ENCODE measurements at regions not wholly inside any gene's neighbourhood (a gene's known extent, or its start where the extent isn't known, plus 50 kb on each side); places are given as distances from the start of the nearest gene placed in this dataset.
A peak's percentile ranks its signal among the peaks of the same experiment; 100 is the strongest.

DNA sequence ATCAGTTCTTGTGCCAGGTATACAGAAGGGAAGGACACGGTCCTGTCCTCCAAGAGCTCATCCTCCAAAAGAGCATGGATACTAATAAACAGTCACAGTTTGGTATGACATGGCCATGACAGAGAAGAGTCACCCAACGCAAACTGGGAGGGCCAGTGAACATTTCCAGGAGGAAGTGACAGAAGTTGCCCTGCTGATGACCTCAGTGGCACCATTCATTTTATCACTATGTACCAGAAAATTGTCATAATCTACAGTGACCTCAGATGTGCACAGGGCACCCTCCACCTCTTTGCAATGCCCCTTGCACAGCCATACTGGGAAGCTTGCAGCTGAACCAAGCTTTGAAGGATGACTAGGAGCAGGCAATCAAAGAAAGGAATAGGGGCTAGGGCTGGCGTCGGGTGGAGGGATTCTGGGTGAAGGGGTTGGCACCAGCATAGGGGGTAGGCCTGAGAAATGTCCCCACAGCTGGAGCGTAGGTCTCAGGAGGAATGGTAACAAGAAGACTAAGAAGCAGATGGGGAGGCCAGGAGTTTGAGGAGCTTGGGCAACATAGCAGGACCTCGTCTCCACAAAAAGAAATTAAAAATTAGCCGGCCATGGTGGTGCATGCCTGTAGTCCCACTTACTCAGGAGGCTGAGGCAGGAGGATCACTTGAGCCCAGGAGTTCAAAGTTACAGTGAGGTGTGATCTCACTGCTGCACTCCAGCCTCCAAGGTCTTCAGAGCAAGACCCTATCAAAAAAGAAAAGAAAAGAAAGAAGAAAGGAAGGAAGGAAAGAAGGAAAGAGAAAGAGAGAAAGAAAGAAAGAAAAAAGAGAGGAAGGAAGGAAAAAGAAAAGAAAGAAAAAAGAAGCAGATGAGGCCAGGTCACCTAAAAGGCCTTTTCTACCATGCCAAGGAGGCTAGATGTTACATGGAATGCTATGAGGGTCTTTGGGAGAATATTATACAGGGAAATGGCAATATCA is 65.3 kb upstream of the SNX9 start (continued):
- TF ChIP-seq, protein P1, sequence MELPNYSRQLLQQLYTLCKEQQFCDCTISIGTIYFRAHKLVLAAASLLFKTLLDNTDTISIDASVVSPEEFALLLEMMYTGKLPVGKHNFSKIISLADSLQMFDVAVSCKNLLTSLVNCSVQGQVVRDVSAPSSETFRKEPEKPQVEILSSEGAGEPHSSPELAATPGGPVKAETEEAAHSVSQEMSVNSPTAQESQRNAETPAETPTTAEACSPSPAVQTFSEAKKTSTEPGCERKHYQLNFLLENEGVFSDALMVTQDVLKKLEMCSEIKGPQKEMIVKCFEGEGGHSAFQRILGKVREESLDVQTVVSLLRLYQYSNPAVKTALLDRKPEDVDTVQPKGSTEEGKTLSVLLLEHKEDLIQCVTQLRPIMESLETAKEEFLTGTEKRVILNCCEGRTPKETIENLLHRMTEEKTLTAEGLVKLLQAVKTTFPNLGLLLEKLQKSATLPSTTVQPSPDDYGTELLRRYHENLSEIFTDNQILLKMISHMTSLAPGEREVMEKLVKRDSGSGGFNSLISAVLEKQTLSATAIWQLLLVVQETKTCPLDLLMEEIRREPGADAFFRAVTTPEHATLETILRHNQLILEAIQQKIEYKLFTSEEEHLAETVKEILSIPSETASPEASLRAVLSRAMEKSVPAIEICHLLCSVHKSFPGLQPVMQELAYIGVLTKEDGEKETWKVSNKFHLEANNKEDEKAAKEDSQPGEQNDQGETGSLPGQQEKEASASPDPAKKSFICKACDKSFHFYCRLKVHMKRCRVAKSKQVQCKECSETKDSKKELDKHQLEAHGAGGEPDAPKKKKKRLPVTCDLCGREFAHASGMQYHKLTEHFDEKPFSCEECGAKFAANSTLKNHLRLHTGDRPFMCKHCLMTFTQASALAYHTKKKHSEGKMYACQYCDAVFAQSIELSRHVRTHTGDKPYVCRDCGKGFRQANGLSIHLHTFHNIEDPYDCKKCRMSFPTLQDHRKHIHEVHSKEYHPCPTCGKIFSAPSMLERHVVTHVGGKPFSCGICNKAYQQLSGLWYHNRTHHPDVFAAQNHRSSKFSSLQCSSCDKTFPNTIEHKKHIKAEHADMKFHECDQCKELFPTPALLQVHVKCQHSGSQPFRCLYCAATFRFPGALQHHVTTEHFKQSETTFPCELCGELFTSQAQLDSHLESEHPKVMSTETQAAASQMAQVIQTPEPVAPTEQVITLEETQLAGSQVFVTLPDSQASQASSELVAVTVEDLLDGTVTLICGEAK (IDR thresholded peaks at IDR 0.05): 0 out of 2 replicates have a peak, but pooled peaks have one; percentile 20
- TF ChIP-seq, protein P1 (CRISPR knock-in tag; IDR thresholded peaks at IDR 0.05): no peak
- no peak for TF ChIP-seq ZNF75A (CRISPR knock-in tag; IDR thresholded peaks at IDR 0.05)
- peak; percentile 26; the same call in 1 of the 2 replicates for TF ChIP-seq GABPA (tag; conservative IDR thresholded peaks at IDR 0.05; ENCODE audit: low read depth)
- TF ChIP-seq EZH2 (IDR thresholded peaks at IDR 0.05; ENCODE audit: borderline replicate concordance, low read depth, low read length): no peak
- no peak for TF ChIP-seq CREB3L1 (IDR thresholded peaks at IDR 0.05; ENCODE audit: borderline replicate concordance, low read depth)
- peak; percentile 45; the same call in 1 of the 2 replicates for TF ChIP-seq MYBL2 (IDR thresholded peaks at IDR 0.05; ENCODE audit: low read depth)
- TF ChIP-seq MYBL2 (CRISPR knock-in tag; IDR thresholded peaks at IDR 0.05; ENCODE audit: borderline replicate concordance): no peak
- TF ChIP-seq ZEB2 (IDR thresholded peaks at IDR 0.05): no peak
- no peak for TF ChIP-seq MAFK (IDR thresholded peaks at IDR 0.05; ENCODE audit: low read length)
- TF ChIP-seq, protein P2, sequence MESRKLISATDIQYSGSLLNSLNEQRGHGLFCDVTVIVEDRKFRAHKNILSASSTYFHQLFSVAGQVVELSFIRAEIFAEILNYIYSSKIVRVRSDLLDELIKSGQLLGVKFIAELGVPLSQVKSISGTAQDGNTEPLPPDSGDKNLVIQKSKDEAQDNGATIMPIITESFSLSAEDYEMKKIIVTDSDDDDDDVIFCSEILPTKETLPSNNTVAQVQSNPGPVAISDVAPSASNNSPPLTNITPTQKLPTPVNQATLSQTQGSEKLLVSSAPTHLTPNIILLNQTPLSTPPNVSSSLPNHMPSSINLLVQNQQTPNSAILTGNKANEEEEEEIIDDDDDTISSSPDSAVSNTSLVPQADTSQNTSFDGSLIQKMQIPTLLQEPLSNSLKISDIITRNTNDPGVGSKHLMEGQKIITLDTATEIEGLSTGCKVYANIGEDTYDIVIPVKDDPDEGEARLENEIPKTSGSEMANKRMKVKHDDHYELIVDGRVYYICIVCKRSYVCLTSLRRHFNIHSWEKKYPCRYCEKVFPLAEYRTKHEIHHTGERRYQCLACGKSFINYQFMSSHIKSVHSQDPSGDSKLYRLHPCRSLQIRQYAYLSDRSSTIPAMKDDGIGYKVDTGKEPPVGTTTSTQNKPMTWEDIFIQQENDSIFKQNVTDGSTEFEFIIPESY (CRISPR knock-in tag; IDR thresholded peaks at IDR 0.05): no peak
- TF ChIP-seq NCOA2 (IDR thresholded peaks at IDR 0.05; ENCODE audit: partially characterized antibody in 2 of 2): no peak
- TF ChIP-seq ARID2 (IDR thresholded peaks at IDR 0.05): peak; percentile 75; the same call in 1 of the 2 replicates
- TF ChIP-seq GATAD2B (IDR thresholded peaks at IDR 0.05; ENCODE audit: borderline replicate concordance): no peak
- TF ChIP-seq RBM34 (IDR thresholded peaks at IDR 0.05; ENCODE audit: borderline replicate concordance, insufficient read depth, low read length): no peak

Data from K562 (cell line).